NCI-H510A treated with DMSO at 0.1 percent for 48 hours (cell line): ENCODE measurements at regions not wholly inside any gene's neighbourhood (a gene's known extent, or its start where the extent isn't known, plus 50 kb on each side); places are given as distances from the start of the nearest gene placed in this dataset.
A peak's percentile ranks its signal among the peaks of the same experiment; 100 is the strongest.

Experiments used
- DNase-seq: peaks from one replicate; lab custom pipeline; 2025; lab: John Stamatoyannopoulos, UW

- no peak for DNase-seq
Measured at GRCh38 chr5:174311121-174311520, 265.6 kb downstream of the NSG2 start.

- DNase-seq, result peak; percentile 61
Measured at GRCh38 chr5:174311531-174312269, 266.2 kb downstream of the NSG2 start.

- no peak for DNase-seq
Measured at GRCh38 chr5:174312270-174312617, 266.7 kb downstream of the NSG2 start.

- no peak for DNase-seq
Measured at GRCh38 chr5:174312641-174313040, 267.1 kb downstream of the NSG2 start.

GRCh38 chr5:174313615-174314014 lies 268.1 kb downstream of the NSG2 start:
- DNase-seq, result no peak

- DNase-seq, result no peak
Measured at GRCh38 chr5:174314261-174314660, 268.8 kb downstream of the NSG2 start.

- DNase-seq, result no peak
Measured at GRCh38 chr5:174315471-174315870, 270.0 kb downstream of the NSG2 start.

- peak; percentile 22 for DNase-seq
Measured at GRCh38 chr5:174315871-174316270, 270.4 kb downstream of the NSG2 start.

- no peak for DNase-seq
Measured at GRCh38 chr5:174316326-174316725, 270.8 kb downstream of the NSG2 start.

GRCh38 chr5:174317256-174317894 lies 271.9 kb downstream of the NSG2 start:
- peak; percentile 35 for DNase-seq

- DNase-seq, result no peak
Measured at GRCh38 chr5:174318578-174318977, 273.1 kb downstream of the NSG2 start.

- DNase-seq, result no peak
Measured at GRCh38 chr5:174319551-174319950, 274.0 kb downstream of the NSG2 start.

- peak; percentile 67 for DNase-seq
Measured at GRCh38 chr5:174320051-174320450, 274.5 kb downstream of the NSG2 start.

GRCh38 chr5:174323878-174324281 lies 278.4 kb downstream of the NSG2 start:
- DNase-seq, result peak; percentile 83

- no peak for DNase-seq
Measured at GRCh38 chr5:174324680-174325079, 279.2 kb downstream of the NSG2 start.

- DNase-seq, result peak; percentile 35
Measured at GRCh38 chr5:174325431-174325830, 279.9 kb downstream of the NSG2 start.

GRCh38 chr5:174325961-174326360 lies 280.5 kb downstream of the NSG2 start:
- no peak for DNase-seq

- no peak for DNase-seq
Measured at GRCh38 chr5:174326372-174326771, 280.9 kb downstream of the NSG2 start.

- DNase-seq, result peak; percentile 86
Measured at GRCh38 chr5:174327317-174327864, 281.9 kb downstream of the NSG2 start.

GRCh38 chr5:174327896-174328295 lies 282.4 kb downstream of the NSG2 start:
- DNase-seq, result no peak

- DNase-seq, result no peak
Measured at GRCh38 chr5:174328631-174329299, 283.3 kb downstream of the NSG2 start.

GRCh38 chr5:174329738-174330137 lies 284.2 kb downstream of the NSG2 start:
- no peak for DNase-seq
